GM23338 (cell line): ENCODE measurements at regions not wholly inside any gene's neighbourhood (a gene's known extent, or its start where the extent isn't known, plus 50 kb on each side); places are given as distances from the start of the nearest gene placed in this dataset.

Experiments used
- ATAC-seq: fragments of 200-7000 bp; cut with Tn5 transposase; 3 replicates; pipeline ENCODE4 v1.9.1; 2020
- DNase-seq: peaks from one replicate; pipeline ENCODE4 v3.0.0-alpha.2; 2015; ENCODE audit warnings: low spot score
- H2AFZ ChIP-seq: fragments of 200-600 bp; sonication (generic); 2 replicates; pipeline ENCODE4 v1.8.0; 2016; ENCODE audit warnings: antibody characterized with exemption, mild to moderate bottlenecking, moderate library complexity
- H3F3A ChIP-seq: fragments of 200-600 bp; sonication (generic); replicated peaks from 2 replicates; pipeline ENCODE4 v1.8.0; 2017; ENCODE audit warnings: antibody characterized with exemption, mixed run types, low read depth
- H3K27ac ChIP-seq: fragments of 200-600 bp; sonication (generic); 2 replicates; pipeline ENCODE4 v1.6.1; 2016; ENCODE audit warnings: low read depth
- H3K27me3 ChIP-seq: fragments of 200-600 bp; sonication (generic); 2 replicates; pipeline ENCODE4 v1.8.0; 2016; ENCODE audit warnings: mild to moderate bottlenecking, mixed run types, moderate library complexity; ENCODE audit not compliant: insufficient read depth
- H3K36me3 ChIP-seq: fragments of 200-600 bp; sonication (generic); 2 replicates; pipeline ENCODE4 v1.8.0; 2016; ENCODE audit warnings: mild to moderate bottlenecking; ENCODE audit not compliant: insufficient read depth
- H3K4me1 ChIP-seq: fragments of 200-600 bp; sonication (generic); 2 replicates; pipeline ENCODE4 v1.8.0; 2016; ENCODE audit warnings: mild to moderate bottlenecking, moderate library complexity; ENCODE audit not compliant: insufficient read depth
- H3K4me2 ChIP-seq: fragments of 200-600 bp; sonication (generic); 2 replicates; pipeline ENCODE4 v1.7.1; 2017; ENCODE audit warnings: mixed run types
- H3K4me3 ChIP-seq: fragments of 200-600 bp; sonication (generic); 2 replicates; pipeline ENCODE4 v1.6.1; 2016; ENCODE audit warnings: mixed run types
- H3K79me2 ChIP-seq: fragments of 200-600 bp; sonication (generic); replicated peaks from 2 replicates; pipeline ENCODE4 v1.8.0; 2017; ENCODE audit warnings: mild to moderate bottlenecking; ENCODE audit not compliant: insufficient read depth
- H3K9me2 ChIP-seq: fragments of 200-600 bp; sonication (generic); 2 replicates; pipeline ENCODE4 v1.8.0; 2017; ENCODE audit not compliant: insufficient read depth
- H4K20me1 ChIP-seq: fragments of 200-600 bp; sonication (generic); replicated peaks from 2 replicates; pipeline ENCODE4 v1.8.0; 2017; ENCODE audit warnings: mild to moderate bottlenecking; ENCODE audit not compliant: insufficient read depth
- H3K27ac Mint-ChIP-seq: 2 replicates; pipeline ENCODE4 v1.8.0; 2020; ENCODE audit warnings: inconsistent platforms, mild to moderate bottlenecking, moderate library complexity, mixed read lengths
- H3K27me3 Mint-ChIP-seq: 3 replicates; pipeline ENCODE4 v1.8.0; 2022; ENCODE audit warnings: low read depth, mild to moderate bottlenecking, moderate library complexity, mixed read lengths, inconsistent platforms; ENCODE audit not compliant: insufficient read depth, poor library complexity
- H3K36me3 Mint-ChIP-seq: 3 replicates; pipeline ENCODE4 v1.8.0; 2021; ENCODE audit warnings: low read depth, mild to moderate bottlenecking, inconsistent platforms, moderate library complexity, mixed read lengths
- H3K4me1 Mint-ChIP-seq: 3 replicates; pipeline ENCODE4 v1.8.0; 2020; ENCODE audit warnings: mild to moderate bottlenecking, inconsistent platforms, mixed read lengths
- H3K4me3 Mint-ChIP-seq: 3 replicates; pipeline ENCODE4 v1.8.0; 2021; ENCODE audit warnings: moderate library complexity, mild to moderate bottlenecking, inconsistent platforms, mixed read lengths
- H3K9me3 Mint-ChIP-seq: 3 replicates; pipeline ENCODE4 v1.8.0; 2020; ENCODE audit warnings: moderate library complexity, mild to moderate bottlenecking, inconsistent platforms, mixed read lengths
- EZH2 ChIP-seq: fragments of 200-600 bp; sonication (generic); IDR thresholded peaks from one replicate; pipeline ENCODE4 v1.8.0; 2017; ENCODE audit warnings: antibody characterized with exemption, mild to moderate bottlenecking, low read depth; ENCODE audit not compliant: unreplicated experiment
- EZH2phosphoT487 ChIP-seq: fragments of 200-600 bp; sonication (generic); IDR thresholded peaks from one replicate; pipeline ENCODE4 v1.8.1; 2018; ENCODE audit warnings: antibody characterized with exemption; ENCODE audit not compliant: unreplicated experiment
- JUNB ChIP-seq: IDR thresholded peaks from one replicate; pipeline ENCODE4 v1.6.1; 2016; ENCODE audit warnings: antibody characterized with exemption; ENCODE audit not compliant: unreplicated experiment
- NANOG ChIP-seq: IDR thresholded peaks from 2 replicates; pipeline ENCODE4 v1.6.1; 2016; ENCODE audit warnings: antibody characterized with exemption, borderline replicate concordance
- POLR2AphosphoS5 ChIP-seq: IDR thresholded peaks from 2 replicates; pipeline ENCODE4 v1.6.1; 2016; ENCODE audit warnings: antibody characterized with exemption, low read depth
- STAT1 ChIP-seq: IDR thresholded peaks from one replicate; pipeline ENCODE4 v1.6.1; 2016; ENCODE audit warnings: antibody characterized with exemption; ENCODE audit not compliant: unreplicated experiment
- ZNF114 ChIP-seq: fragments of 250-450 bp; sonication (Bioruptor Pico); IDR thresholded peaks from 2 replicates; pipeline ENCODE4 v1.5.0; 2020; ENCODE audit warnings: mild to moderate bottlenecking, moderate library complexity
- ZNF331 ChIP-seq: fragments of 250-450 bp; sonication (Bioruptor Pico); IDR thresholded peaks from 2 replicates; pipeline ENCODE4 v1.5.0; 2020; ENCODE audit warnings: low read depth, mild to moderate bottlenecking, moderate library complexity
- TF ChIP-seq, protein P1 (sequence below), 2 experiments: fragments of 200-600 bp in 1 of 2; sonication (generic) in 1 of 2; conservative IDR thresholded peaks; 2 replicates each; pipeline versions ENCODE4 v1.5.1 to v1.6.1; 2016 to 2017; ENCODE audit warnings: antibody characterized with exemption in 2 of 2, low read depth in 2 of 2, mild to moderate bottlenecking in 2 of 2, moderate library complexity in 1 of 2
- TF ChIP-seq, protein P2 (sequence below): IDR thresholded peaks from one replicate; pipeline ENCODE4 v1.6.1; 2018; ENCODE audit warnings: antibody characterized with exemption; ENCODE audit not compliant: unreplicated experiment
- TF ChIP-seq, protein P3 (sequence below): IDR thresholded peaks from 2 replicates; pipeline ENCODE4 v1.6.1; 2016; ENCODE audit warnings: antibody characterized with exemption
- TF ChIP-seq, protein P4 (sequence below): fragments of 250-450 bp; sonication (Bioruptor Pico); IDR thresholded peaks from 2 replicates; pipeline ENCODE4 v1.5.0; 2020; ENCODE audit warnings: mild to moderate bottlenecking, moderate library complexity

DNA sequence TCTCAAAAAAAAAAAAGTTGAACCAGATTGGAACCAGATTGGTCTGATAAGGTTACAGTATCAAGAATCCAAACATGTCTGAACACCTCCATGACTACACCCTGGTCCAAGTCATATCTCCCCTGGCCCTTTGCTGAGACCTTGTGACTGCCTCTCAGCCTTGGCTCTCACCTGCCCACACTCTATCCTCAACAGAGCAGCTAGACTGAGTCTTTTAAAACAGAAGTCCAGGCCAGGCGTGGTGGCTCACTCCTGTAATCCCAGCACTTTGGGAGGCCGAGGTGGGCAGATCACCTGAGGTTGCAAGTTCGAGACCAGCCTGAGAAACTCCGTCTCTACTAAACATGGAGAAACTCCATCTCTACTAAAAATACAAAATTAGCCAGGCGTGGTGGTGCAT lies 91.7 kb downstream of the AIPL1 start:
- no peak overlapping the region for H3K4me3 Mint-ChIP-seq
- no peaks in the 10 kb centered on the region for H4K20me1 ChIP-seq
- ATAC-seq (no peak), DNase-seq (no peak)
- no peak overlapping the region for H3K27ac ChIP-seq
- H3K4me3 ChIP-seq = no peak overlapping the region
- no peaks in the 10 kb centered on the region for H3K36me3 Mint-ChIP-seq
- no peaks in the 10 kb centered on the region for H3K9me3 Mint-ChIP-seq
- peaks cover 2% of the 10 kb centered on the region for H3K27me3 Mint-ChIP-seq
- no peak overlapping the region for H3K27ac Mint-ChIP-seq
- H3K4me2 ChIP-seq = no peak overlapping the region
- H3K9me2 ChIP-seq = 0 out of 2 replicates have a peak, but pooled peaks cover 7% of the 10 kb centered on the region
- no peaks in the 10 kb centered on the region for H3K36me3 ChIP-seq
- H3K79me2 ChIP-seq = no peaks in the 10 kb centered on the region
- H2AFZ ChIP-seq = no peak overlapping the region
- no peaks in the 10 kb centered on the region for H3K27me3 ChIP-seq
- H3K4me1 ChIP-seq = no peaks in the 10 kb centered on the region
- no peaks in the 10 kb centered on the region for H3F3A ChIP-seq
- peaks cover 2% of the 10 kb centered on the region; the same call in 1 of the 3 replicates for H3K4me1 Mint-ChIP-seq
- TF ChIP-seq NANOG (no peak), EZH2phosphoT487 (no peak), POLR2AphosphoS5 (no peak), ZNF114 (CRISPR knock-in tag) (no peak), EZH2 (no peak), STAT1 (no peak), JUNB (no peak), ZNF331 (CRISPR knock-in tag) (no peak)
- TF ChIP-seq, protein P1, sequence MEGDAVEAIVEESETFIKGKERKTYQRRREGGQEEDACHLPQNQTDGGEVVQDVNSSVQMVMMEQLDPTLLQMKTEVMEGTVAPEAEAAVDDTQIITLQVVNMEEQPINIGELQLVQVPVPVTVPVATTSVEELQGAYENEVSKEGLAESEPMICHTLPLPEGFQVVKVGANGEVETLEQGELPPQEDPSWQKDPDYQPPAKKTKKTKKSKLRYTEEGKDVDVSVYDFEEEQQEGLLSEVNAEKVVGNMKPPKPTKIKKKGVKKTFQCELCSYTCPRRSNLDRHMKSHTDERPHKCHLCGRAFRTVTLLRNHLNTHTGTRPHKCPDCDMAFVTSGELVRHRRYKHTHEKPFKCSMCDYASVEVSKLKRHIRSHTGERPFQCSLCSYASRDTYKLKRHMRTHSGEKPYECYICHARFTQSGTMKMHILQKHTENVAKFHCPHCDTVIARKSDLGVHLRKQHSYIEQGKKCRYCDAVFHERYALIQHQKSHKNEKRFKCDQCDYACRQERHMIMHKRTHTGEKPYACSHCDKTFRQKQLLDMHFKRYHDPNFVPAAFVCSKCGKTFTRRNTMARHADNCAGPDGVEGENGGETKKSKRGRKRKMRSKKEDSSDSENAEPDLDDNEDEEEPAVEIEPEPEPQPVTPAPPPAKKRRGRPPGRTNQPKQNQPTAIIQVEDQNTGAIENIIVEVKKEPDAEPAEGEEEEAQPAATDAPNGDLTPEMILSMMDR (conservative IDR thresholded peaks at IDR 0.05; ENCODE audit: low read depth in 2 of 2) = no peak
- TF ChIP-seq, protein P2, sequence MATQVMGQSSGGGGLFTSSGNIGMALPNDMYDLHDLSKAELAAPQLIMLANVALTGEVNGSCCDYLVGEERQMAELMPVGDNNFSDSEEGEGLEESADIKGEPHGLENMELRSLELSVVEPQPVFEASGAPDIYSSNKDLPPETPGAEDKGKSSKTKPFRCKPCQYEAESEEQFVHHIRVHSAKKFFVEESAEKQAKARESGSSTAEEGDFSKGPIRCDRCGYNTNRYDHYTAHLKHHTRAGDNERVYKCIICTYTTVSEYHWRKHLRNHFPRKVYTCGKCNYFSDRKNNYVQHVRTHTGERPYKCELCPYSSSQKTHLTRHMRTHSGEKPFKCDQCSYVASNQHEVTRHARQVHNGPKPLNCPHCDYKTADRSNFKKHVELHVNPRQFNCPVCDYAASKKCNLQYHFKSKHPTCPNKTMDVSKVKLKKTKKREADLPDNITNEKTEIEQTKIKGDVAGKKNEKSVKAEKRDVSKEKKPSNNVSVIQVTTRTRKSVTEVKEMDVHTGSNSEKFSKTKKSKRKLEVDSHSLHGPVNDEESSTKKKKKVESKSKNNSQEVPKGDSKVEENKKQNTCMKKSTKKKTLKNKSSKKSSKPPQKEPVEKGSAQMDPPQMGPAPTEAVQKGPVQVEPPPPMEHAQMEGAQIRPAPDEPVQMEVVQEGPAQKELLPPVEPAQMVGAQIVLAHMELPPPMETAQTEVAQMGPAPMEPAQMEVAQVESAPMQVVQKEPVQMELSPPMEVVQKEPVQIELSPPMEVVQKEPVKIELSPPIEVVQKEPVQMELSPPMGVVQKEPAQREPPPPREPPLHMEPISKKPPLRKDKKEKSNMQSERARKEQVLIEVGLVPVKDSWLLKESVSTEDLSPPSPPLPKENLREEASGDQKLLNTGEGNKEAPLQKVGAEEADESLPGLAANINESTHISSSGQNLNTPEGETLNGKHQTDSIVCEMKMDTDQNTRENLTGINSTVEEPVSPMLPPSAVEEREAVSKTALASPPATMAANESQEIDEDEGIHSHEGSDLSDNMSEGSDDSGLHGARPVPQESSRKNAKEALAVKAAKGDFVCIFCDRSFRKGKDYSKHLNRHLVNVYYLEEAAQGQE = no peak
- TF ChIP-seq, protein P3, sequence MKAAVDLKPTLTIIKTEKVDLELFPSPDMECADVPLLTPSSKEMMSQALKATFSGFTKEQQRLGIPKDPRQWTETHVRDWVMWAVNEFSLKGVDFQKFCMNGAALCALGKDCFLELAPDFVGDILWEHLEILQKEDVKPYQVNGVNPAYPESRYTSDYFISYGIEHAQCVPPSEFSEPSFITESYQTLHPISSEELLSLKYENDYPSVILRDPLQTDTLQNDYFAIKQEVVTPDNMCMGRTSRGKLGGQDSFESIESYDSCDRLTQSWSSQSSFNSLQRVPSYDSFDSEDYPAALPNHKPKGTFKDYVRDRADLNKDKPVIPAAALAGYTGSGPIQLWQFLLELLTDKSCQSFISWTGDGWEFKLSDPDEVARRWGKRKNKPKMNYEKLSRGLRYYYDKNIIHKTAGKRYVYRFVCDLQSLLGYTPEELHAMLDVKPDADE = no peak
- TF ChIP-seq, protein P4, sequence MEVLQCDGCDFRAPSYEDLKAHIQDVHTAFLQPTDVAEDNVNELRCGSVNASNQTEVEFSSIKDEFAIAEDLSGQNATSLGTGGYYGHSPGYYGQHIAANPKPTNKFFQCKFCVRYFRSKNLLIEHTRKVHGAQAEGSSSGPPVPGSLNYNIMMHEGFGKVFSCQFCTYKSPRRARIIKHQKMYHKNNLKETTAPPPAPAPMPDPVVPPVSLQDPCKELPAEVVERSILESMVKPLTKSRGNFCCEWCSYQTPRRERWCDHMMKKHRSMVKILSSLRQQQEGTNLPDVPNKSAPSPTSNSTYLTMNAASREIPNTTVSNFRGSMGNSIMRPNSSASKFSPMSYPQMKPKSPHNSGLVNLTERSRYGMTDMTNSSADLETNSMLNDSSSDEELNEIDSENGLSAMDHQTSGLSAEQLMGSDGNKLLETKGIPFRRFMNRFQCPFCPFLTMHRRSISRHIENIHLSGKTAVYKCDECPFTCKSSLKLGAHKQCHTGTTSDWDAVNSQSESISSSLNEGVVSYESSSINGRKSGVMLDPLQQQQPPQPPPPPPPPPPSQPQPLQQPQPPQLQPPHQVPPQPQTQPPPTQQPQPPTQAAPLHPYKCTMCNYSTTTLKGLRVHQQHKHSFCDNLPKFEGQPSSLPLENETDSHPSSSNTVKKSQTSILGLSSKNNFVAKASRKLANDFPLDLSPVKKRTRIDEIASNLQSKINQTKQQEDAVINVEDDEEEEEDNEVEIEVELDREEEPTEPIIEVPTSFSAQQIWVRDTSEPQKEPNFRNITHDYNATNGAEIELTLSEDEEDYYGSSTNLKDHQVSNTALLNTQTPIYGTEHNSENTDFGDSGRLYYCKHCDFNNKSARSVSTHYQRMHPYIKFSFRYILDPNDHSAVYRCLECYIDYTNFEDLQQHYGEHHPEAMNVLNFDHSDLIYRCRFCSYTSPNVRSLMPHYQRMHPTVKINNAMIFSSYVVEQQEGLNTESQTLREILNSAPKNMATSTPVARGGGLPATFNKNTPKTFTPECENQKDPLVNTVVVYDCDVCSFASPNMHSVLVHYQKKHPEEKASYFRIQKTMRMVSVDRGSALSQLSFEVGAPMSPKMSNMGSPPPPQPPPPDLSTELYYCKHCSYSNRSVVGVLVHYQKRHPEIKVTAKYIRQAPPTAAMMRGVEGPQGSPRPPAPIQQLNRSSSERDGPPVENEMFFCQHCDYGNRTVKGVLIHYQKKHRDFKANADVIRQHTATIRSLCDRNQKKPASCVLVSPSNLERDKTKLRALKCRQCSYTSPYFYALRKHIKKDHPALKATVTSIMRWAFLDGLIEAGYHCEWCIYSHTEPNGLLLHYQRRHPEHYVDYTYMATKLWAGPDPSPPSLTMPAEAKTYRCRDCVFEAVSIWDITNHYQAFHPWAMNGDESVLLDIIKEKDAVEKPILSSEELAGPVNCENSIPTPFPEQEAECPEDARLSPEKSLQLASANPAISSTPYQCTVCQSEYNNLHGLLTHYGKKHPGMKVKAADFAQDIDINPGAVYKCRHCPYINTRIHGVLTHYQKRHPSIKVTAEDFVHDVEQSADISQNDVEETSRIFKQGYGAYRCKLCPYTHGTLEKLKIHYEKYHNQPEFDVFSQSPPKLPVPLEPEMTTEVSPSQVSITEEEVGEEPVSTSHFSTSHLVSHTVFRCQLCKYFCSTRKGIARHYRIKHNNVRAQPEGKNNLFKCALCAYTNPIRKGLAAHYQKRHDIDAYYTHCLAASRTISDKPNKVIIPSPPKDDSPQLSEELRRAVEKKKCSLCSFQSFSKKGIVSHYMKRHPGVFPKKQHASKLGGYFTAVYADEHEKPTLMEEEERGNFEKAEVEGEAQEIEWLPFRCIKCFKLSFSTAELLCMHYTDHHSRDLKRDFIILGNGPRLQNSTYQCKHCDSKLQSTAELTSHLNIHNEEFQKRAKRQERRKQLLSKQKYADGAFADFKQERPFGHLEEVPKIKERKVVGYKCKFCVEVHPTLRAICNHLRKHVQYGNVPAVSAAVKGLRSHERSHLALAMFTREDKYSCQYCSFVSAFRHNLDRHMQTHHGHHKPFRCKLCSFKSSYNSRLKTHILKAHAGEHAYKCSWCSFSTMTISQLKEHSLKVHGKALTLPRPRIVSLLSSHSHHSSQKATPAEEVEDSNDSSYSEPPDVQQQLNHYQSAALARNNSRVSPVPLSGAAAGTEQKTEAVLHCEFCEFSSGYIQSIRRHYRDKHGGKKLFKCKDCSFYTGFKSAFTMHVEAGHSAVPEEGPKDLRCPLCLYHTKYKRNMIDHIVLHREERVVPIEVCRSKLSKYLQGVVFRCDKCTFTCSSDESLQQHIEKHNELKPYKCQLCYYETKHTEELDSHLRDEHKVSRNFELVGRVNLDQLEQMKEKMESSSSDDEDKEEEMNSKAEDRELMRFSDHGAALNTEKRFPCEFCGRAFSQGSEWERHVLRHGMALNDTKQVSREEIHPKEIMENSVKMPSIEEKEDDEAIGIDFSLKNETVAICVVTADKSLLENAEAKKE (CRISPR knock-in tag) = no peak
